ENCODE measurements at regions not wholly inside any gene's neighbourhood (a gene's known extent, or its start where the extent isn't known, plus 50 kb on each side); places are given as distances from the start of the nearest gene placed in this dataset.

- Histone ChIP-seq H3K4me2 (ENCODE audit: insufficient read depth in 1 of 2, low read depth in 2 of 2, low read length in 2 of 2) (no peak overlapping the region), H3K18ac (ENCODE audit: extremely low read depth, low read length) (no peak overlapping the region), H2BK20ac (ENCODE audit: low read length) (no peak overlapping the region), H3K4me1 (replicated peaks in 1 of 4; ENCODE audit: control insufficient read depth in 3 of 4, insufficient read depth in 4 of 4, low read length in 3 of 4) (no peaks in the 10 kb centered on the region), H3K27ac (ENCODE audit: low read depth, low read length) (no peak overlapping the region), H3K14ac (ENCODE audit: insufficient read length) (no peak overlapping the region), H3K79me2 (ENCODE audit: control insufficient read depth in 1 of 2, insufficient read depth in 2 of 2, low read length in 2 of 2) (no peaks in the 10 kb centered on the region), H3K4ac (replicated peaks; ENCODE audit: insufficient read length, low read depth, low read length) (no peak overlapping the region), H3K36me3 (ENCODE audit: control insufficient read depth in 2 of 4, insufficient read depth in 4 of 4, low read length in 3 of 4) (no peaks in the 10 kb centered on the region), H3K56ac (replicated peaks; ENCODE audit: insufficient read length, low read depth, low read length) (no peak overlapping the region), H2BK120ac (replicated peaks; ENCODE audit: low read depth, low read length) (no peak overlapping the region), H4K5ac (ENCODE audit: insufficient read length, low read depth, low read length) (no peak overlapping the region), H3K27me3 (replicated peaks in 1 of 4; ENCODE audit: control insufficient read depth in 3 of 4, extremely low read depth in 1 of 4, insufficient read depth in 3 of 4, low read length in 3 of 4) (no peaks in the 10 kb centered on the region), H2BK12ac (ENCODE audit: low read depth, low read length) (no peak overlapping the region), H2AFZ (ENCODE audit: low read length) (no peak overlapping the region), H2AK5ac (ENCODE audit: low read depth, low read length) (no peak overlapping the region), H3K4me3 (ENCODE audit: extremely low read depth in 1 of 4, insufficient read depth in 2 of 4, low read depth in 3 of 4, low read length in 4 of 4) (no peak overlapping the region), H2BK5ac (ENCODE audit: low read depth, low read length) (no peak overlapping the region), H2BK15ac (ENCODE audit: low read length) (no peak overlapping the region), H3K23me2 (ENCODE audit: low read depth, low read length) (no peaks in the 10 kb centered on the region; the same call in 1 of the 2 replicates), H3K9me3 (ENCODE audit: insufficient read depth in 2 of 2, low read depth in 1 of 2, low read length in 1 of 2) (peaks cover 0 to 3% of the 10 kb centered on the region in 2 experiments; a peak in 1 of 4 replicates), H4K20me1 (replicated peaks in 1 of 2; ENCODE audit: control insufficient read depth in 1 of 2, insufficient read depth in 2 of 2, low read length in 2 of 2) (no peaks in the 10 kb centered on the region), H3K23ac (ENCODE audit: insufficient read length) (no peak overlapping the region), H4K8ac (ENCODE audit: extremely low read depth, insufficient read depth, low read length) (no peak overlapping the region), H3K9ac (replicated peaks in 1 of 4; ENCODE audit: extremely low read depth in 1 of 4, low read depth in 3 of 4, low read length in 3 of 4) (no peak overlapping the region), H4K91ac (replicated peaks; ENCODE audit: insufficient read length, low read length) (no peak overlapping the region), H3K79me1 (ENCODE audit: low read depth, low read length) (no peaks in the 10 kb centered on the region)
- 81% methylated on average over 5 of the region's 5 CpGs; no CpG with 5 or more reads in 1 of the 2 experiments for WGBS, 2 experiments (ENCODE audit: extremely low coverage in 1 of 2, insufficient coverage in 1 of 2, insufficient read length in 1 of 2, insufficient replicate concordance in 2 of 2, low coverage in 1 of 2, low lambda C conversion rate in 2 of 2, missing lambda C conversion rate in 1 of 2)
- FAIRE-seq (no peak), DNase-seq (ENCODE audit: low read depth in 1 of 2, low spot score in 2 of 2) (no peak)
- TF ChIP-seq E2F6 (IDR thresholded peaks at IDR 0.05) (no peak), CBX5 (IDR thresholded peaks at IDR 0.05; ENCODE audit: low read depth, low read length) (no peak), NANOG (IDR thresholded peaks at IDR 0.05; ENCODE audit: insufficient read depth, low read depth, low read length, poor library complexity, severe bottlenecking) (no peak)
- ChIA-PET CTCF (ENCODE audit: partially characterized antibody) (no interaction called here), POLR2A (ENCODE audit: partially characterized antibody) (no interaction called here)
Observed at GRCh38 chr10:54880996-54881395, 80.0 kb upstream of the PCDH15 start.

Data from H1 (cell line).